GM12875 (cell line): ENCODE measurements at regions not wholly inside any gene's neighbourhood (a gene's known extent, or its start where the extent isn't known, plus 50 kb on each side); places are given as distances from the start of the nearest gene placed in this dataset.

ENCODE experiments used
- H3K4me3 ChIP-seq: one replicate; pipeline ENCODE4 v1.5.1; 2011; ENCODE audit warnings: low read depth, low read length, control low read depth
- TF ChIP-seq, protein P1 (sequence below): IDR thresholded peaks from 2 replicates; pipeline ENCODE4 v1.5.1; 2011; ENCODE audit warnings: low read depth, mild to moderate bottlenecking, control low read depth, inconsistent platforms, low read length, moderate library complexity, borderline replicate concordance; ENCODE audit not compliant: insufficient read depth

DNA sequence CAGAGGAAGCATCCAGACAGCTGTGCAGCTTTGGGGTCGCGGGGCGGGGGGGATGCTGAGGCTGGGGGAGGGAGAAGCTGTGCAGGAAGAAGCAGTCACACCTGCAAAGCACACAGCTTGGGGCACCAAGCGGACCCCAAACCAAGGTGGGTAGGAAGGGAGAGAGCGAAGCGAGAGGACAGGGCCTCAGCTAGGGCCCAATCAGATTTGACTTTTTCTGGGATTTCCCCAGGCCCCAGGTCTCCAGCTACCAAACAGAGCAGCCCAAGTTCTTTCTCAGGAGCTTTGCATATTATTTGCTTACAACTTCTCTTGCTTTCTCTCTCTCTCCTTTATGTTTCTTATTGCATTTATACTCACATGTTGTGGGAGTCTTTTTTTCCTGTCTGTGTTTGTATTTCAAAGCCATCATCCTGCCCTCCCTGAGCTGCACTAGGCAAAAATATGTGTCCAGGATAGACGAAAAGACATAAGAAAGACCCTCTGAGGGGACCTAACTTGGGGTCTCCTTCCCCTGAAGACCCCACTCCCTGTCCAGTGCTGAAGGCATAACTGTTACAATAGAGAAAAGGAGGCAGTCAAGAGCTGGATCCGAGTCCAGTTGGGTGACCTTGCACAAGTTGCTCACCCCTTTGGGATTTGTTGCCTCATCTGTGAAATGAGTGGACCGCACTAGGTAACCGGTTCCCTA, 50.6 kb upstream of the SMNDC1 start:
- TF ChIP-seq, protein P1, sequence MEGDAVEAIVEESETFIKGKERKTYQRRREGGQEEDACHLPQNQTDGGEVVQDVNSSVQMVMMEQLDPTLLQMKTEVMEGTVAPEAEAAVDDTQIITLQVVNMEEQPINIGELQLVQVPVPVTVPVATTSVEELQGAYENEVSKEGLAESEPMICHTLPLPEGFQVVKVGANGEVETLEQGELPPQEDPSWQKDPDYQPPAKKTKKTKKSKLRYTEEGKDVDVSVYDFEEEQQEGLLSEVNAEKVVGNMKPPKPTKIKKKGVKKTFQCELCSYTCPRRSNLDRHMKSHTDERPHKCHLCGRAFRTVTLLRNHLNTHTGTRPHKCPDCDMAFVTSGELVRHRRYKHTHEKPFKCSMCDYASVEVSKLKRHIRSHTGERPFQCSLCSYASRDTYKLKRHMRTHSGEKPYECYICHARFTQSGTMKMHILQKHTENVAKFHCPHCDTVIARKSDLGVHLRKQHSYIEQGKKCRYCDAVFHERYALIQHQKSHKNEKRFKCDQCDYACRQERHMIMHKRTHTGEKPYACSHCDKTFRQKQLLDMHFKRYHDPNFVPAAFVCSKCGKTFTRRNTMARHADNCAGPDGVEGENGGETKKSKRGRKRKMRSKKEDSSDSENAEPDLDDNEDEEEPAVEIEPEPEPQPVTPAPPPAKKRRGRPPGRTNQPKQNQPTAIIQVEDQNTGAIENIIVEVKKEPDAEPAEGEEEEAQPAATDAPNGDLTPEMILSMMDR = no peak
- H3K4me3 ChIP-seq = no peak overlapping the region

- TF ChIP-seq, protein P1 = no peak
- H3K4me3 ChIP-seq = peak overlapping the region; percentile 32
Observed at GRCh38 chr10:110355922-110356627, 51.4 kb upstream of the SMNDC1 start.

- H3K4me3 ChIP-seq = peak overlapping the region; percentile 34
- TF ChIP-seq, protein P1 = no peak
Observed at GRCh38 chr10:110356628-110357245, 52.0 kb upstream of the SMNDC1 start.

- TF ChIP-seq, protein P1 = no peak
Observed at GRCh38 chr10:110357252-110357780, 52.6 kb upstream of the SMNDC1 start.

GRCh38 chr10:110357871-110358270, 53.2 kb upstream of the SMNDC1 start:
- TF ChIP-seq, protein P1 = no peak
- H3K4me3 ChIP-seq = peak overlapping the region; percentile 34

More at GRCh38 chr10:110357252-110357780, 52.6 kb upstream of the SMNDC1 start:
- H3K4me3 ChIP-seq = peak overlapping the region; percentile 34

DNA sequence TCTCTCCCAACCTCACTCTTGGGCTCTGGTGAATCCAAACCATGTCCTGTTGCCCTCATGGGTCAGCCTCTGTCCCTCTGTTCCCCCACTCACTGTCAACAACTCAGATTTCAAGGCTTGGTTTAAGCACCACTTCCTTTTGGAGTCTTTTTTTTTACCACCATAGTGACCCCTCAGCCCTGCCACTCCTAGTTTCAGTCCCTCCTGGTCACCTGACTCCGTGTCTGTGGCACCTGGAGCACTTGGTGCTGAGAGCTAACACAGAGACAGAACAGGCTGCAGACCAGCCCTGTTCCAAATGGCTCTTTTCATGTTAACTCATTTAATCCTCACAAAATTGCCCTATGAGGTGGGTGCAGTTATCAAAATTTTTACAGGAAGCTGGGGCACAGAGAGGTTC, 53.6 kb upstream of the SMNDC1 start:
- H3K4me3 ChIP-seq = no peak overlapping the region
- TF ChIP-seq, protein P1 = no peak
